Kidney epithelial cell (primary cell): ENCODE measurements at regions not wholly inside any gene's neighbourhood (a gene's known extent, or its start where the extent isn't known, plus 50 kb on each side); places are given as distances from the start of the nearest gene placed in this dataset.

Experiments used
- DNase-seq: peaks from one replicate; pipeline ENCODE4 v3.0.0-alpha.2; 2010; ENCODE audit warnings: low read depth
- H3K27me3 ChIP-seq: 2 replicates; pipeline ENCODE4 v1.6.0; 2011; ENCODE audit warnings: low read length; ENCODE audit not compliant: control insufficient read depth, insufficient read depth
- H3K36me3 ChIP-seq: 2 replicates; pipeline ENCODE4 v1.5.1; 2011; ENCODE audit warnings: low read length; ENCODE audit not compliant: control insufficient read depth, insufficient read depth
- H3K4me3 ChIP-seq: 2 replicates; pipeline ENCODE4 v1.5.1; 2011; ENCODE audit warnings: low read depth, mild to moderate bottlenecking, control low read depth, low read length
- CTCF ChIP-seq: IDR thresholded peaks from 2 replicates; pipeline ENCODE4 v1.5.1; 2011; ENCODE audit warnings: mild to moderate bottlenecking, moderate library complexity, low read length, control low read depth, inconsistent platforms; ENCODE audit not compliant: insufficient read depth, poor library complexity, severe bottlenecking

GRCh38 chr13:106887686-106888085 is 319.7 kb upstream of the ARGLU1 start:
- TF ChIP-seq CTCF, result no peak
- no peak for DNase-seq
- Histone ChIP-seq H3K36me3 (no peaks in the 10 kb centered on the region), H3K4me3 (no peak overlapping the region), H3K27me3 (no peaks in the 10 kb centered on the region)

GRCh38 chr13:106883976-106884375 is 316.0 kb upstream of the ARGLU1 start:
- Histone ChIP-seq H3K27me3 (no peaks in the 10 kb centered on the region), H3K36me3 (no peaks in the 10 kb centered on the region), H3K4me3 (no peak overlapping the region)
- TF ChIP-seq CTCF, result no peak
- DNase-seq, result no peak

- no peaks in the 10 kb centered on the region for H3K27me3 ChIP-seq
- H3K36me3 ChIP-seq, result no peaks in the 10 kb centered on the region
- no peak for DNase-seq
- no peak overlapping the region for H3K4me3 ChIP-seq
- no peak for TF ChIP-seq CTCF
Measured at GRCh38 chr13:106882246-106882645, 314.3 kb upstream of the ARGLU1 start.

- TF ChIP-seq CTCF, result no peak
- Histone ChIP-seq H3K4me3 (no peak overlapping the region), H3K27me3 (no peaks in the 10 kb centered on the region), H3K36me3 (no peaks in the 10 kb centered on the region)
- no peak for DNase-seq
Measured at GRCh38 chr13:106879806-106880205, 311.9 kb upstream of the ARGLU1 start.

GRCh38 chr13:106874323-106874722 is 306.4 kb upstream of the ARGLU1 start:
- Histone ChIP-seq H3K36me3 (no peaks in the 10 kb centered on the region), H3K4me3 (no peak overlapping the region), H3K27me3 (no peaks in the 10 kb centered on the region)
- no peak for DNase-seq
- no peak for TF ChIP-seq CTCF

GRCh38 chr13:106873810-106874209 is 305.9 kb upstream of the ARGLU1 start:
- Histone ChIP-seq H3K36me3 (no peaks in the 10 kb centered on the region), H3K4me3 (no peak overlapping the region), H3K27me3 (no peaks in the 10 kb centered on the region)
- no peak for DNase-seq
- no peak for TF ChIP-seq CTCF
